ENCODE measurements at regions not wholly inside any gene's neighbourhood (a gene's known extent, or its start where the extent isn't known, plus 50 kb on each side); places are given as distances from the start of the nearest gene placed in this dataset.

GRCh38 chr10:130434446-130435385 lies 298.5 kb downstream of the GLRX3 start:
- Mint-ChIP-seq H3K4me3 (no peak overlapping the region), H3K9me3 (peaks cover 3% of the 10 kb centered on the region), H3K36me3 (ENCODE audit: low read depth) (no peaks in the 10 kb centered on the region), H3K4me1 (ENCODE audit: low read depth) (no peaks in the 10 kb centered on the region), H3K27me3 (ENCODE audit: low read depth) (no peaks in the 10 kb centered on the region), H3K27ac (no peak overlapping the region)
- no peak for DNase-seq (ENCODE audit: low spot score)

- DNase-seq (ENCODE audit: low spot score) = no peak
- H3K9me3 Mint-ChIP-seq = peaks cover 3% of the 10 kb centered on the region
- H3K36me3 Mint-ChIP-seq (ENCODE audit: low read depth) = no peaks in the 10 kb centered on the region
- H3K27me3 Mint-ChIP-seq (ENCODE audit: low read depth) = no peaks in the 10 kb centered on the region
- H3K4me1 Mint-ChIP-seq (ENCODE audit: low read depth) = no peaks in the 10 kb centered on the region
- no peak overlapping the region for H3K4me3 Mint-ChIP-seq
- no peak overlapping the region for H3K27ac Mint-ChIP-seq
These were observed 299.8 kb downstream of the GLRX3 start for GRCh38 chr10:130435961-130436360.

- no peak overlapping the region for H3K4me3 Mint-ChIP-seq
- H3K27me3 Mint-ChIP-seq (ENCODE audit: low read depth) = no peaks in the 10 kb centered on the region
- H3K36me3 Mint-ChIP-seq (ENCODE audit: low read depth) = no peaks in the 10 kb centered on the region
- no peak for DNase-seq (ENCODE audit: low spot score)
- H3K9me3 Mint-ChIP-seq = peaks cover 3% of the 10 kb centered on the region
- no peaks in the 10 kb centered on the region for H3K4me1 Mint-ChIP-seq (ENCODE audit: low read depth)
- H3K27ac Mint-ChIP-seq = no peak overlapping the region
These were observed 302.7 kb downstream of the GLRX3 start for GRCh38 chr10:130438861-130439260.

- no peak for DNase-seq (ENCODE audit: low spot score)
- H3K4me3 Mint-ChIP-seq = no peak overlapping the region
- no peaks in the 10 kb centered on the region for H3K36me3 Mint-ChIP-seq (ENCODE audit: low read depth)
- peaks cover 3% of the 10 kb centered on the region for H3K9me3 Mint-ChIP-seq
- no peaks in the 10 kb centered on the region for H3K4me1 Mint-ChIP-seq (ENCODE audit: low read depth)
- no peak overlapping the region for H3K27ac Mint-ChIP-seq
- no peaks in the 10 kb centered on the region for H3K27me3 Mint-ChIP-seq (ENCODE audit: low read depth)
These were observed 303.6 kb downstream of the GLRX3 start for GRCh38 chr10:130439766-130440165.

- Mint-ChIP-seq H3K9me3 (peaks cover 3% of the 10 kb centered on the region), H3K36me3 (ENCODE audit: low read depth) (no peaks in the 10 kb centered on the region), H3K27me3 (ENCODE audit: low read depth) (no peaks in the 10 kb centered on the region), H3K27ac (no peak overlapping the region), H3K4me3 (no peak overlapping the region), H3K4me1 (ENCODE audit: low read depth) (no peaks in the 10 kb centered on the region)
- DNase-seq (ENCODE audit: low spot score) = no peak
These were observed 304.3 kb downstream of the GLRX3 start for GRCh38 chr10:130440494-130440893.

- DNase-seq (ENCODE audit: low spot score) = no peak
- Mint-ChIP-seq H3K9me3 (peaks cover 3% of the 10 kb centered on the region), H3K36me3 (ENCODE audit: low read depth) (no peaks in the 10 kb centered on the region), H3K4me1 (ENCODE audit: low read depth) (no peaks in the 10 kb centered on the region), H3K27me3 (ENCODE audit: low read depth) (no peaks in the 10 kb centered on the region), H3K27ac (no peak overlapping the region), H3K4me3 (no peak overlapping the region)
These were observed 304.8 kb downstream of the GLRX3 start for GRCh38 chr10:130440971-130441370.

- no peak overlapping the region for H3K27ac Mint-ChIP-seq
- DNase-seq (ENCODE audit: low spot score) = no peak
- H3K4me1 Mint-ChIP-seq (ENCODE audit: low read depth) = no peaks in the 10 kb centered on the region
- no peaks in the 10 kb centered on the region for H3K27me3 Mint-ChIP-seq (ENCODE audit: low read depth)
- H3K36me3 Mint-ChIP-seq (ENCODE audit: low read depth) = no peaks in the 10 kb centered on the region
- H3K9me3 Mint-ChIP-seq = peaks cover 3% of the 10 kb centered on the region
- H3K4me3 Mint-ChIP-seq = no peak overlapping the region
These were observed 306.9 kb downstream of the GLRX3 start for GRCh38 chr10:130443066-130443465.

GRCh38 chr10:130453036-130453720 lies 317.0 kb downstream of the GLRX3 start:
- Mint-ChIP-seq H3K4me1 (ENCODE audit: low read depth) (no peaks in the 10 kb centered on the region), H3K9me3 (no peaks in the 10 kb centered on the region), H3K4me3 (no peak overlapping the region), H3K27me3 (ENCODE audit: low read depth) (no peaks in the 10 kb centered on the region), H3K27ac (no peak overlapping the region), H3K36me3 (ENCODE audit: low read depth) (no peaks in the 10 kb centered on the region)
- DNase-seq (ENCODE audit: low spot score) = no peak

GRCh38 chr10:130453721-130454542 lies 317.7 kb downstream of the GLRX3 start:
- Mint-ChIP-seq H3K27ac (no peak overlapping the region), H3K27me3 (ENCODE audit: low read depth) (no peaks in the 10 kb centered on the region), H3K4me3 (no peak overlapping the region), H3K4me1 (ENCODE audit: low read depth) (no peaks in the 10 kb centered on the region), H3K9me3 (no peaks in the 10 kb centered on the region), H3K36me3 (ENCODE audit: low read depth) (no peaks in the 10 kb centered on the region)
- DNase-seq (ENCODE audit: low spot score) = no peak

- Mint-ChIP-seq H3K9me3 (no peaks in the 10 kb centered on the region), H3K4me1 (ENCODE audit: low read depth) (no peaks in the 10 kb centered on the region), H3K36me3 (ENCODE audit: low read depth) (no peaks in the 10 kb centered on the region), H3K27me3 (ENCODE audit: low read depth) (no peaks in the 10 kb centered on the region), H3K27ac (no peak overlapping the region), H3K4me3 (no peak overlapping the region)
- no peak for DNase-seq (ENCODE audit: low spot score)
These were observed 318.4 kb downstream of the GLRX3 start for GRCh38 chr10:130454543-130455000.

- no peak for DNase-seq (ENCODE audit: low spot score)
- H3K27ac Mint-ChIP-seq = no peak overlapping the region
- H3K36me3 Mint-ChIP-seq (ENCODE audit: low read depth) = no peaks in the 10 kb centered on the region
- no peaks in the 10 kb centered on the region for H3K9me3 Mint-ChIP-seq
- no peaks in the 10 kb centered on the region for H3K4me1 Mint-ChIP-seq (ENCODE audit: low read depth)
- H3K27me3 Mint-ChIP-seq (ENCODE audit: low read depth) = no peaks in the 10 kb centered on the region
- no peak overlapping the region for H3K4me3 Mint-ChIP-seq
These were observed 319.0 kb downstream of the GLRX3 start for GRCh38 chr10:130455111-130455695.

GRCh38 chr10:130455791-130456190 lies 319.6 kb downstream of the GLRX3 start:
- no peak for DNase-seq (ENCODE audit: low spot score)
- Mint-ChIP-seq H3K9me3 (no peaks in the 10 kb centered on the region), H3K36me3 (ENCODE audit: low read depth) (no peaks in the 10 kb centered on the region), H3K27me3 (ENCODE audit: low read depth) (no peaks in the 10 kb centered on the region), H3K4me3 (no peak overlapping the region), H3K27ac (no peak overlapping the region), H3K4me1 (ENCODE audit: low read depth) (no peaks in the 10 kb centered on the region)

- H3K4me1 Mint-ChIP-seq (ENCODE audit: low read depth) = no peaks in the 10 kb centered on the region
- no peak overlapping the region for H3K4me3 Mint-ChIP-seq
- H3K27me3 Mint-ChIP-seq (ENCODE audit: low read depth) = no peaks in the 10 kb centered on the region
- no peaks in the 10 kb centered on the region for H3K36me3 Mint-ChIP-seq (ENCODE audit: low read depth)
- H3K27ac Mint-ChIP-seq = no peak overlapping the region
- H3K9me3 Mint-ChIP-seq = no peaks in the 10 kb centered on the region
- DNase-seq (ENCODE audit: low spot score) = no peak
These were observed 320.4 kb downstream of the GLRX3 start for GRCh38 chr10:130456616-130457015.
